Fibroblast of lung (primary cell): ENCODE measurements at regions not wholly inside any gene's neighbourhood (a gene's known extent, or its start where the extent isn't known, plus 50 kb on each side); places are given as distances from the start of the nearest gene placed in this dataset.
"Not testable (repeated sequence)": the region's sequence is repeated elsewhere in the genome, so short reads cannot be mapped to it uniquely, and the experiment has no call there.

Experiments
- DNase-seq, 2 donors: peaks; one replicate each; pipeline versions ENCODE4 v3.0.0 to v3.0.0-alpha.2; 2010; ENCODE audit warnings: low read depth in 2 of 2
- H2AFZ ChIP-seq: 2 replicates; pipeline ENCODE4 v1.5.1; 2012; ENCODE audit warnings: low read length, control low read depth, inconsistent platforms
- H3K27ac ChIP-seq: 2 replicates; pipeline ENCODE4 v1.5.1; 2011; ENCODE audit warnings: low read length, control low read depth; ENCODE audit not compliant: insufficient read depth
- H3K27me3 ChIP-seq: 2 replicates; pipeline ENCODE4 v1.5.1; 2011; ENCODE audit warnings: mild to moderate bottlenecking, low read length; ENCODE audit not compliant: control insufficient read depth, insufficient read depth
- H3K36me3 ChIP-seq: 2 replicates; pipeline ENCODE4 v1.5.1; 2011; ENCODE audit warnings: low read length; ENCODE audit not compliant: control insufficient read depth, insufficient read depth
- H3K4me1 ChIP-seq: 2 replicates; pipeline ENCODE4 v1.5.1; 2011; ENCODE audit warnings: low read length; ENCODE audit not compliant: control insufficient read depth, insufficient read depth; ENCODE audit errors: extremely low read depth
- H3K4me2 ChIP-seq: 2 replicates; pipeline ENCODE4 v1.5.1; 2011; ENCODE audit warnings: low read length, control low read depth; ENCODE audit not compliant: insufficient read depth; ENCODE audit errors: extremely low read depth
- H3K4me3 ChIP-seq, 4 experiments: fragments of 200-600 bp in 1 of 4; sonication (generic) in 1 of 4; replicated peaks in 1 of 4; 2 replicates each; pipeline ENCODE4 v1.5.1; 2011 to 2016; ENCODE audit warnings: low read length in 4 of 4, low read depth in 3 of 4, mild to moderate bottlenecking in 3 of 4, control low read depth in 2 of 4, inconsistent platforms in 1 of 4, mixed read lengths in 1 of 4; ENCODE audit not compliant: insufficient read depth in 1 of 4; ENCODE audit errors: control extremely low read depth in 1 of 4
- H3K79me2 ChIP-seq: 2 replicates; pipeline ENCODE4 v1.5.1; 2012; ENCODE audit warnings: mild to moderate bottlenecking, low read length, inconsistent platforms; ENCODE audit not compliant: control insufficient read depth, insufficient read depth
- H3K9ac ChIP-seq: 2 replicates; pipeline ENCODE4 v1.5.1; 2011; ENCODE audit warnings: mild to moderate bottlenecking, low read length, control low read depth; ENCODE audit not compliant: insufficient read depth
- H3K9me3 ChIP-seq: 2 replicates; pipeline ENCODE4 v1.5.1; 2012; ENCODE audit warnings: low read depth, low read length; ENCODE audit not compliant: control insufficient read depth, insufficient read depth
- H4K20me1 ChIP-seq: 2 replicates; pipeline ENCODE4 v1.5.1; 2011; ENCODE audit warnings: low read length; ENCODE audit not compliant: control insufficient read depth, insufficient read depth; ENCODE audit errors: extremely low read depth
- CTCF ChIP-seq, 2 donors: IDR thresholded peaks in 1 of 2; conservative IDR thresholded peaks in 1 of 2; 1 replicate in 1 of 2; 2 replicates in 1 of 2; pipeline ENCODE4 v1.5.1; 2011 to 2012; ENCODE audit warnings: low read length in 2 of 2, control low read depth in 1 of 2, inconsistent platforms in 1 of 2, low read depth in 1 of 2, mild to moderate bottlenecking in 1 of 2
- EZH2 ChIP-seq: IDR thresholded peaks from 2 replicates; pipeline ENCODE4 v1.5.1; 2012; ENCODE audit warnings: low read length, control low read depth, mild to moderate bottlenecking; ENCODE audit errors: missing control alignments

- no peak for DNase-seq
- Histone ChIP-seq H3K27me3 (no peaks in the 10 kb centered on the region), H3K9ac (no peak overlapping the region), H3K4me2 (no peak overlapping the region), H3K4me3 (no peak overlapping the region), H3K36me3 (no peaks in the 10 kb centered on the region), H3K9me3 (no peaks in the 10 kb centered on the region), H3K4me1 (no peaks in the 10 kb centered on the region), H3K79me2 (no peaks in the 10 kb centered on the region), H2AFZ (no peak overlapping the region), H4K20me1 (no peaks in the 10 kb centered on the region), H3K27ac (no peak overlapping the region)
- TF ChIP-seq CTCF (conservative IDR thresholded peaks at IDR 0.05 in 1 of 2, IDR thresholded peaks at IDR 0.05 in 1 of 2; ENCODE audit: low read depth in 1 of 2, low read length in 2 of 2) (no peak), EZH2 (no peak)
Observed at GRCh38 chr5:130908186-130908585, 256.9 kb downstream of the HINT1 start.

- not testable (repeated sequence) for H3K9ac ChIP-seq, DNase-seq, H4K20me1 ChIP-seq, H3K27ac ChIP-seq, H3K4me1 ChIP-seq, H3K4me3 ChIP-seq, H3K4me2 ChIP-seq, H2AFZ ChIP-seq, H3K79me2 ChIP-seq, H3K27me3 ChIP-seq, H3K36me3 ChIP-seq, H3K9me3 ChIP-seq
Observed at GRCh38 chr5:130897537-130898195, 267.4 kb downstream of the HINT1 start.

GRCh38 chr5:130897181-130897536, 267.9 kb downstream of the HINT1 start:
- H2AFZ ChIP-seq, H3K36me3 ChIP-seq, H3K4me1 ChIP-seq, H4K20me1 ChIP-seq, H3K4me2 ChIP-seq, H3K4me3 ChIP-seq, DNase-seq, H3K27ac ChIP-seq, H3K9ac ChIP-seq, H3K79me2 ChIP-seq, H3K9me3 ChIP-seq, H3K27me3 ChIP-seq: not testable (repeated sequence)

- Histone ChIP-seq H2AFZ (no peak overlapping the region), H3K36me3 (no peaks in the 10 kb centered on the region), H3K4me3 (no peak overlapping the region), H3K9ac (no peak overlapping the region), H3K27ac (no peak overlapping the region), H3K4me2 (no peak overlapping the region), H3K9me3 (no peaks in the 10 kb centered on the region), H3K4me1 (no peaks in the 10 kb centered on the region), H3K27me3 (no peaks in the 10 kb centered on the region), H3K79me2 (no peaks in the 10 kb centered on the region), H4K20me1 (no peaks in the 10 kb centered on the region)
- no peak for DNase-seq
- no peak for TF ChIP-seq EZH2
- TF ChIP-seq CTCF (conservative IDR thresholded peaks at IDR 0.05 in 1 of 2, IDR thresholded peaks at IDR 0.05 in 1 of 2; ENCODE audit: low read depth in 1 of 2, low read length in 2 of 2) = no peak
Observed at GRCh38 chr5:130896636-130897035, 268.4 kb downstream of the HINT1 start.
